H1 (cell line): ENCODE measurements at regions not wholly inside any gene's neighbourhood (a gene's known extent, or its start where the extent isn't known, plus 50 kb on each side); places are given as distances from the start of the nearest gene placed in this dataset.

Experiments
- ASH2L ChIP-seq: fragments of 200-600, 300-600 bp; sonication (generic); IDR thresholded peaks from one replicate; pipeline ENCODE4 v1.7.1; 2017; ENCODE audit warnings: low read length
- RBBP5 ChIP-seq: IDR thresholded peaks from 2 replicates; pipeline ENCODE4 v1.7.1; 2012; ENCODE audit warnings: low read depth, mild to moderate bottlenecking, inconsistent platforms, low read length, moderate library complexity, borderline replicate concordance
- RXRA ChIP-seq: IDR thresholded peaks from 2 replicates; pipeline ENCODE4 v1.6.1; 2011; ENCODE audit warnings: low read depth, mild to moderate bottlenecking, low read length, moderate library complexity; ENCODE audit not compliant: insufficient read depth
- SP2 ChIP-seq: IDR thresholded peaks from 2 replicates; pipeline ENCODE4 v1.6.1; 2012; ENCODE audit warnings: mild to moderate bottlenecking, low read length, inconsistent platforms
- SUZ12 ChIP-seq: fragments of 200-600 bp; sonication (generic); IDR thresholded peaks from 2 replicates; pipeline ENCODE4 v1.6.1; 2012; ENCODE audit warnings: mild to moderate bottlenecking, inconsistent platforms, low read length, moderate library complexity, mixed read lengths

GRCh38 chr4:179601671-179602070 is 2159.4 kb upstream of the AGA start (continued):
- TF ChIP-seq ASH2L (no peak), RXRA (no peak), RBBP5 (no peak), SUZ12 (no peak), SP2 (no peak)
